ENCODE measurements at regions not wholly inside any gene's neighbourhood (a gene's known extent, or its start where the extent isn't known, plus 50 kb on each side); places are given as distances from the start of the nearest gene placed in this dataset.

DNA sequence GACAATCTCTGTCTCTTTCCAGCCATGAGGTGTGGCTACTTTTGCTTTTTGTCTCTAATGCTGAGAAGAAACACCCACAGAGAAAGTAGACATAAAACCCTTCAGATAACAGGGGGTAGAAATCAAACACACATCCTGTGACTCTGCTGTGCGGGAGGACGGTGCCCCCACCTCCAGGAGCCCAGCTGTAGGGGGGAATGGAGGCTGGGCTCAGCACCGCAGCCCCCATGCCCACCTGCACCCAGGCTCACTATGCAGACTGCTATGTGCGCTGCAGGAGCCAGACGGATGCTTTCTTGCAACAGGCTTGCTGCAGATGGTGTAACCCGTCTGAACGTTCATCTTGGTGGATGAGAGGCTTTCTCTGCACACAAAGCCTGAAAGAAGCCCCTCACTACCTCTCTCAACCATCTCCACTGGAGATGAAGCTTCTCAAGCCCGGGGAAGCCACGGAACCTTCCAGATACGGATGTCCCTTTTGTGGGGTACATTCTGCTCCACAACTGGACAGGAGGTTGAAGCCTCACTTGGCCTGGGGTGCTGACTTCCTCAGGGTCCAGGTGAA lies 207.2 kb downstream of the GADD45G start:
- TF ChIP-seq, protein P1, sequence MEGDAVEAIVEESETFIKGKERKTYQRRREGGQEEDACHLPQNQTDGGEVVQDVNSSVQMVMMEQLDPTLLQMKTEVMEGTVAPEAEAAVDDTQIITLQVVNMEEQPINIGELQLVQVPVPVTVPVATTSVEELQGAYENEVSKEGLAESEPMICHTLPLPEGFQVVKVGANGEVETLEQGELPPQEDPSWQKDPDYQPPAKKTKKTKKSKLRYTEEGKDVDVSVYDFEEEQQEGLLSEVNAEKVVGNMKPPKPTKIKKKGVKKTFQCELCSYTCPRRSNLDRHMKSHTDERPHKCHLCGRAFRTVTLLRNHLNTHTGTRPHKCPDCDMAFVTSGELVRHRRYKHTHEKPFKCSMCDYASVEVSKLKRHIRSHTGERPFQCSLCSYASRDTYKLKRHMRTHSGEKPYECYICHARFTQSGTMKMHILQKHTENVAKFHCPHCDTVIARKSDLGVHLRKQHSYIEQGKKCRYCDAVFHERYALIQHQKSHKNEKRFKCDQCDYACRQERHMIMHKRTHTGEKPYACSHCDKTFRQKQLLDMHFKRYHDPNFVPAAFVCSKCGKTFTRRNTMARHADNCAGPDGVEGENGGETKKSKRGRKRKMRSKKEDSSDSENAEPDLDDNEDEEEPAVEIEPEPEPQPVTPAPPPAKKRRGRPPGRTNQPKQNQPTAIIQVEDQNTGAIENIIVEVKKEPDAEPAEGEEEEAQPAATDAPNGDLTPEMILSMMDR (IDR thresholded peaks at IDR 0.05), result no peak
- TF ChIP-seq MXI1 (IDR thresholded peaks at IDR 0.05; ENCODE audit: low read depth, low read length) (no peak), SMC3 (IDR thresholded peaks at IDR 0.05; ENCODE audit: low read depth, low read length) (no peak), MEF2A (IDR thresholded peaks at IDR 0.05; ENCODE audit: borderline replicate concordance, low read depth) (no peak)
- TF ChIP-seq, protein P2, sequence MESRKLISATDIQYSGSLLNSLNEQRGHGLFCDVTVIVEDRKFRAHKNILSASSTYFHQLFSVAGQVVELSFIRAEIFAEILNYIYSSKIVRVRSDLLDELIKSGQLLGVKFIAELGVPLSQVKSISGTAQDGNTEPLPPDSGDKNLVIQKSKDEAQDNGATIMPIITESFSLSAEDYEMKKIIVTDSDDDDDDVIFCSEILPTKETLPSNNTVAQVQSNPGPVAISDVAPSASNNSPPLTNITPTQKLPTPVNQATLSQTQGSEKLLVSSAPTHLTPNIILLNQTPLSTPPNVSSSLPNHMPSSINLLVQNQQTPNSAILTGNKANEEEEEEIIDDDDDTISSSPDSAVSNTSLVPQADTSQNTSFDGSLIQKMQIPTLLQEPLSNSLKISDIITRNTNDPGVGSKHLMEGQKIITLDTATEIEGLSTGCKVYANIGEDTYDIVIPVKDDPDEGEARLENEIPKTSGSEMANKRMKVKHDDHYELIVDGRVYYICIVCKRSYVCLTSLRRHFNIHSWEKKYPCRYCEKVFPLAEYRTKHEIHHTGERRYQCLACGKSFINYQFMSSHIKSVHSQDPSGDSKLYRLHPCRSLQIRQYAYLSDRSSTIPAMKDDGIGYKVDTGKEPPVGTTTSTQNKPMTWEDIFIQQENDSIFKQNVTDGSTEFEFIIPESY (IDR thresholded peaks at IDR 0.05; ENCODE audit: borderline replicate concordance, low read depth), result no peak
- TF ChIP-seq, protein P3, sequence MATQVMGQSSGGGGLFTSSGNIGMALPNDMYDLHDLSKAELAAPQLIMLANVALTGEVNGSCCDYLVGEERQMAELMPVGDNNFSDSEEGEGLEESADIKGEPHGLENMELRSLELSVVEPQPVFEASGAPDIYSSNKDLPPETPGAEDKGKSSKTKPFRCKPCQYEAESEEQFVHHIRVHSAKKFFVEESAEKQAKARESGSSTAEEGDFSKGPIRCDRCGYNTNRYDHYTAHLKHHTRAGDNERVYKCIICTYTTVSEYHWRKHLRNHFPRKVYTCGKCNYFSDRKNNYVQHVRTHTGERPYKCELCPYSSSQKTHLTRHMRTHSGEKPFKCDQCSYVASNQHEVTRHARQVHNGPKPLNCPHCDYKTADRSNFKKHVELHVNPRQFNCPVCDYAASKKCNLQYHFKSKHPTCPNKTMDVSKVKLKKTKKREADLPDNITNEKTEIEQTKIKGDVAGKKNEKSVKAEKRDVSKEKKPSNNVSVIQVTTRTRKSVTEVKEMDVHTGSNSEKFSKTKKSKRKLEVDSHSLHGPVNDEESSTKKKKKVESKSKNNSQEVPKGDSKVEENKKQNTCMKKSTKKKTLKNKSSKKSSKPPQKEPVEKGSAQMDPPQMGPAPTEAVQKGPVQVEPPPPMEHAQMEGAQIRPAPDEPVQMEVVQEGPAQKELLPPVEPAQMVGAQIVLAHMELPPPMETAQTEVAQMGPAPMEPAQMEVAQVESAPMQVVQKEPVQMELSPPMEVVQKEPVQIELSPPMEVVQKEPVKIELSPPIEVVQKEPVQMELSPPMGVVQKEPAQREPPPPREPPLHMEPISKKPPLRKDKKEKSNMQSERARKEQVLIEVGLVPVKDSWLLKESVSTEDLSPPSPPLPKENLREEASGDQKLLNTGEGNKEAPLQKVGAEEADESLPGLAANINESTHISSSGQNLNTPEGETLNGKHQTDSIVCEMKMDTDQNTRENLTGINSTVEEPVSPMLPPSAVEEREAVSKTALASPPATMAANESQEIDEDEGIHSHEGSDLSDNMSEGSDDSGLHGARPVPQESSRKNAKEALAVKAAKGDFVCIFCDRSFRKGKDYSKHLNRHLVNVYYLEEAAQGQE (IDR thresholded peaks at IDR 0.05; ENCODE audit: low read depth, low read length), result no peak

Data from SK-N-SH (cell line).